Astrocyte (in vitro differentiated cells and primary cell): ENCODE measurements at regions not wholly inside any gene's neighbourhood (a gene's known extent, or its start where the extent isn't known, plus 50 kb on each side); places are given as distances from the start of the nearest gene placed in this dataset.
"Not testable (repeated sequence)": the region's sequence is repeated elsewhere in the genome, so short reads cannot be mapped to it uniquely, and the experiment has no call there.

Experiments used
- EZH2 ChIP-seq: IDR thresholded peaks from 2 replicates; pipeline ENCODE4 v1.6.1; 2012; ENCODE audit warnings: mild to moderate bottlenecking, low read length, inconsistent platforms; ENCODE audit not compliant: insufficient read depth
- TF ChIP-seq, protein P1 (sequence below): IDR thresholded peaks from 2 replicates; pipeline ENCODE4 v1.5.1; 2011; ENCODE audit warnings: low read depth, mild to moderate bottlenecking, inconsistent platforms, low read length, moderate library complexity; ENCODE audit not compliant: insufficient read depth

GRCh38 chr16:32083891-32084290, 169.2 kb upstream of the TP53TG3D start:
- TF ChIP-seq, protein P1, sequence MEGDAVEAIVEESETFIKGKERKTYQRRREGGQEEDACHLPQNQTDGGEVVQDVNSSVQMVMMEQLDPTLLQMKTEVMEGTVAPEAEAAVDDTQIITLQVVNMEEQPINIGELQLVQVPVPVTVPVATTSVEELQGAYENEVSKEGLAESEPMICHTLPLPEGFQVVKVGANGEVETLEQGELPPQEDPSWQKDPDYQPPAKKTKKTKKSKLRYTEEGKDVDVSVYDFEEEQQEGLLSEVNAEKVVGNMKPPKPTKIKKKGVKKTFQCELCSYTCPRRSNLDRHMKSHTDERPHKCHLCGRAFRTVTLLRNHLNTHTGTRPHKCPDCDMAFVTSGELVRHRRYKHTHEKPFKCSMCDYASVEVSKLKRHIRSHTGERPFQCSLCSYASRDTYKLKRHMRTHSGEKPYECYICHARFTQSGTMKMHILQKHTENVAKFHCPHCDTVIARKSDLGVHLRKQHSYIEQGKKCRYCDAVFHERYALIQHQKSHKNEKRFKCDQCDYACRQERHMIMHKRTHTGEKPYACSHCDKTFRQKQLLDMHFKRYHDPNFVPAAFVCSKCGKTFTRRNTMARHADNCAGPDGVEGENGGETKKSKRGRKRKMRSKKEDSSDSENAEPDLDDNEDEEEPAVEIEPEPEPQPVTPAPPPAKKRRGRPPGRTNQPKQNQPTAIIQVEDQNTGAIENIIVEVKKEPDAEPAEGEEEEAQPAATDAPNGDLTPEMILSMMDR: not testable (repeated sequence)
- not testable (repeated sequence) for TF ChIP-seq EZH2
